SK-N-SH (cell line): ENCODE measurements at regions not wholly inside any gene's neighbourhood (a gene's known extent, or its start where the extent isn't known, plus 50 kb on each side); places are given as distances from the start of the nearest gene placed in this dataset.

Source experiments
- EZH2phosphoT487 ChIP-seq: fragments of 200-600 bp; sonication (generic); IDR thresholded peaks from 2 replicates; pipeline ENCODE4 v1.6.1; 2017; ENCODE audit warnings: low read depth, mixed run types, mild to moderate bottlenecking, antibody characterized with exemption, moderate library complexity, borderline replicate concordance
- JUND ChIP-seq: IDR thresholded peaks from 2 replicates; pipeline ENCODE4 v1.4.0; 2012
- SIN3A ChIP-seq: IDR thresholded peaks from 2 replicates; pipeline ENCODE4 v1.6.1; 2012; ENCODE audit warnings: low read depth, mild to moderate bottlenecking, low read length, moderate library complexity, borderline replicate concordance
- TAF1 ChIP-seq: IDR thresholded peaks from 2 replicates; pipeline ENCODE4 v1.6.1; 2012; ENCODE audit warnings: low read depth, mild to moderate bottlenecking, low read length, moderate library complexity, borderline replicate concordance
- TF ChIP-seq, protein P1 (sequence below): fragments of 200-600 bp; sonication (generic); IDR thresholded peaks from 2 replicates; pipeline ENCODE4 v1.6.1; 2017; ENCODE audit warnings: antibody characterized with exemption, mild to moderate bottlenecking, moderate library complexity

DNA sequence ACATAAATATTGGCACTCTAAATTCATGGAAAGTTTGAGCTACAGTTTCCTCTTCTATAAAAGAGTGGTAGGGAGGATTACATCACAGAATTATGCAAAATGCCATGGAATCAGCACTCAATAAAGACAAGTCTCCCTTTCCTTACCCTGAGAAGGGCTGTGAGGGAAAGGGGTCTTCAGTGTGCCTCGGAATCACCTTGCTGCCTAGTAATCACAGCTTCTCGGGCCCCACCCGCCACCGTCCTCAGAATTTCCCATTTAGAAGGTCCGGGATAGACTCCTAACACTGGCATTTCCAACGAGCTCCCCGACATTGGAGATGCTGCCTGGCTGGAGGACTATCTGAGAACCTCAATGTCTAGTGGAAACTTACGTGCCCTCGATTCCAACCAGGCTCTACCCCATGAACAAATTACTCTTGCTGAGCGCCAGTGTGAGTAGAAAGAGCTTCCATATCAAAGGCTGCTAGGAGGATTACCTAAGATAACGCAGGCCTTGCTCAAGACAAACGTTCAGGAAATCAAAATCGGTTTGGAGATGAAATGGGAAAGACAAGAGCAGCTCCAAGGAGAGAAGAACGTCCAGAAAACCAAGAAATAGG is 92.1 kb upstream of the CHD2 start:
- no peak for TF ChIP-seq TAF1
- no peak for TF ChIP-seq JUND
- TF ChIP-seq EZH2phosphoT487, result no peak
- TF ChIP-seq, protein P1, sequence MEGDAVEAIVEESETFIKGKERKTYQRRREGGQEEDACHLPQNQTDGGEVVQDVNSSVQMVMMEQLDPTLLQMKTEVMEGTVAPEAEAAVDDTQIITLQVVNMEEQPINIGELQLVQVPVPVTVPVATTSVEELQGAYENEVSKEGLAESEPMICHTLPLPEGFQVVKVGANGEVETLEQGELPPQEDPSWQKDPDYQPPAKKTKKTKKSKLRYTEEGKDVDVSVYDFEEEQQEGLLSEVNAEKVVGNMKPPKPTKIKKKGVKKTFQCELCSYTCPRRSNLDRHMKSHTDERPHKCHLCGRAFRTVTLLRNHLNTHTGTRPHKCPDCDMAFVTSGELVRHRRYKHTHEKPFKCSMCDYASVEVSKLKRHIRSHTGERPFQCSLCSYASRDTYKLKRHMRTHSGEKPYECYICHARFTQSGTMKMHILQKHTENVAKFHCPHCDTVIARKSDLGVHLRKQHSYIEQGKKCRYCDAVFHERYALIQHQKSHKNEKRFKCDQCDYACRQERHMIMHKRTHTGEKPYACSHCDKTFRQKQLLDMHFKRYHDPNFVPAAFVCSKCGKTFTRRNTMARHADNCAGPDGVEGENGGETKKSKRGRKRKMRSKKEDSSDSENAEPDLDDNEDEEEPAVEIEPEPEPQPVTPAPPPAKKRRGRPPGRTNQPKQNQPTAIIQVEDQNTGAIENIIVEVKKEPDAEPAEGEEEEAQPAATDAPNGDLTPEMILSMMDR, result no peak
- TF ChIP-seq SIN3A, result no peak
